ENCODE measurements at regions not wholly inside any gene's neighbourhood (a gene's known extent, or its start where the extent isn't known, plus 50 kb on each side); places are given as distances from the start of the nearest gene placed in this dataset.

DNA sequence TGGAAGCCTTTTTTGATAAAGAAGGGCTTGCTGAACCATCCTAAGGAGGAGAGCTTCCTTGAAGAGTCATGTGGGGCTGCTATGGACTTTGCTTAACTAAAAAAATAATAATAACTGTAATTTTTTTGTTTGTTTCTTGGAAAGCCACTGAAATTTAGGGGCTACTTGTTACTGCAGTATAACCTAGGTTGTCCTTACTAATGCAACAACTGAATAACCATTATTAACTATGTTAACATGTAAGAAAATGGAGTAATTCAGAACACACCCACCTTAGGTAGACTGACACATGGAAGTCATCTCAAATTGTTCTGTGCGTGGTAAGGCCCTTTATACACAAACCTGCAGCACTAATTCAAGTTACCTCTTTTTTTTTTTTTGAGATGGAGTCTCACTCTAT, 90.9 kb upstream of the SOX4 start:
- H3K4me1 ChIP-seq, result no peaks in the 10 kb centered on the region
- ATAC-seq (no peak), DNase-seq (no peak)
- H3K27ac ChIP-seq, result no peak overlapping the region
- intact Hi-C loops (cut with DNase I), result no loop called here
- H3K9me3 ChIP-seq, result no peaks in the 10 kb centered on the region
- H3K4me3 ChIP-seq, result no peak overlapping the region
- no peaks in the 10 kb centered on the region for H3K27me3 ChIP-seq
- no peak for TF ChIP-seq CTCF (IDR thresholded peaks at IDR 0.05)
- H3K36me3 ChIP-seq, result no peaks in the 10 kb centered on the region

GRCh38 chr6:21504790-21505189, 88.8 kb upstream of the SOX4 start:
- DNase-seq, result no peak
- intact Hi-C loops (cut with DNase I), result no loop called here
- H3K27ac ChIP-seq, result no peak overlapping the region
- no peaks in the 10 kb centered on the region for H3K27me3 ChIP-seq
- H3K36me3 ChIP-seq, result no peaks in the 10 kb centered on the region
- no peak overlapping the region for H3K4me3 ChIP-seq
- no peaks in the 10 kb centered on the region for H3K4me1 ChIP-seq
- no peak for TF ChIP-seq CTCF (IDR thresholded peaks at IDR 0.05)
- peak; percentile 86 for ATAC-seq
- H3K9me3 ChIP-seq, result no peaks in the 10 kb centered on the region

GRCh38 chr6:21505574-21505990, 88.0 kb upstream of the SOX4 start:
- TF ChIP-seq CTCF (IDR thresholded peaks at IDR 0.05), result no peak
- no peak overlapping the region for H3K27ac ChIP-seq
- no peak overlapping the region for H3K4me3 ChIP-seq
- intact Hi-C loops (cut with DNase I), result no loop called here
- no peaks in the 10 kb centered on the region for H3K27me3 ChIP-seq
- no peak for ATAC-seq
- H3K9me3 ChIP-seq, result no peaks in the 10 kb centered on the region
- H3K4me1 ChIP-seq, result no peaks in the 10 kb centered on the region
- H3K36me3 ChIP-seq, result no peaks in the 10 kb centered on the region
- no peak for DNase-seq

GRCh38 chr6:21506126-21506525, 87.4 kb upstream of the SOX4 start:
- no peak for TF ChIP-seq CTCF (IDR thresholded peaks at IDR 0.05)
- Histone ChIP-seq H3K27me3 (no peaks in the 10 kb centered on the region), H3K9me3 (no peaks in the 10 kb centered on the region), H3K4me1 (no peaks in the 10 kb centered on the region), H3K4me3 (no peak overlapping the region), H3K36me3 (no peaks in the 10 kb centered on the region), H3K27ac (no peak overlapping the region)
- ATAC-seq (no peak), DNase-seq (no peak)
- intact Hi-C loops (cut with DNase I), result no loop called here

GRCh38 chr6:21507811-21508210, 85.7 kb upstream of the SOX4 start:
- ATAC-seq (no peak), DNase-seq (no peak)
- Histone ChIP-seq H3K27ac (no peak overlapping the region), H3K9me3 (no peaks in the 10 kb centered on the region), H3K36me3 (no peaks in the 10 kb centered on the region), H3K4me1 (no peaks in the 10 kb centered on the region), H3K27me3 (no peaks in the 10 kb centered on the region), H3K4me3 (no peak overlapping the region)
- intact Hi-C loops (cut with DNase I), result no loop called here
- TF ChIP-seq CTCF (IDR thresholded peaks at IDR 0.05), result no peak

Data from left lung (tissue), 4 donors.